IPS-NIHi11 (cell line): ENCODE measurements at regions not wholly inside any gene's neighbourhood (a gene's known extent, or its start where the extent isn't known, plus 50 kb on each side); places are given as distances from the start of the nearest gene placed in this dataset.
"Not testable (repeated sequence)": the region's sequence is repeated elsewhere in the genome, so short reads cannot be mapped to it uniquely, and the experiment has no call there.

Experiments used
- DNase-seq: peaks from one replicate; pipeline ENCODE4 v3.0.0; 2012; ENCODE audit warnings: mixed read lengths, low spot score

DNA sequence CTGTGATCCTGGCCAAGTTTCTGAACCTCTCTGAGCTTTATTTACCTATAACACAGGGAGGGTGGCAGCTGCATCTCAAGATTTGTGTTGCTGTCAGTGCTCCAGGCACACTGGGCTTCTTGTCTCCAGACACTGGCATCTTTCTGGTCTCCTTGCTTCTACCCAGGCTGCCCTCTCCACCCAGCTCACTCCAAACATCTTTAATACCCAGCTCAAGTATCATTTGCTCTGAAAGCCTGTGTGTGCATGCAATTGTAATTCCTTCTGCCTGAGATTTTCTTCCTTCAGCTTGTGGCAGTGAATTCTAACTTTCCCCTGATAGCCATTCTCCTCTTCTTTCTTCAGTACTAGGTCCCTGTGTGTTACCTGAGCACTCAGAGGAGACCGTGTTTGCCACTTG lies 50.7 kb upstream of the USP7 start:
- DNase-seq, result no peak

DNA sequence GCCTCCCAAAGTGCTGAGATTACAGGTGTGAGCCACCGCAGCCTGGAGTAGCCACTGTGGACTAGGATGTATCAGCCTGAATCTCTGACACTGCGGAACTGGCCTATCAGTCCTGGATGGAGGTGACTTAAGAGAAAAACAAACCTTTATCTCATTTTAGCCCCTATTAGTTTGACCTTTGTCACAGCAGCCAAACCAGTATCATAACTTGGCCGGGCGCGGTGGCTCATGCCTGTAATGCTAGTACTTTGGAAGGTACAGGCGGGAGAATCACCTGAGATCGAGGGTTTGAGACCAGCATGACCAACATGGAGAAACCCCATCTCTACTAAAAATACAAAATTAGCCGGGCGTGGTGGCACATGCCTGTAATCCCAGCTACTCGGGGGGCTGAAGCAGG lies 51.8 kb upstream of the USP7 start:
- no peak for DNase-seq

DNA sequence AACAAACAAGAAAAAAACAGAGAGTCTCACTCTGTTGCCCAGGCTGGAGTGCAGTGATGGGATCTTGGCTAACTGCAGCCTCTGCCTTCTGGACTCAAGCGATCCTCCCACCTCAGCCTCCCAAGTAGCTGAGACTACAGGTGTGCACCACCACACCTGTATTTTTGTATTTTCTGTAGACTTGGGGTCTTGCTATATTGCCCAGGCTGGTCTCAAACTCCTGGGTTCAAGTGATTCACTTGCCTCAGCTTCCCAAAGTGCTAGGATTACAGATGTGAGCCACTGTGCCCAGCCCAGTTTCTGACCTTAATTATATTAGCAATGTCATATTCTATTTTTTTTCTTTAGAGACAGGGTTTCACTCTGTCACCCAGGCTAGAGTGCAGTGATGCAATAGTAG lies 52.3 kb upstream of the USP7 start:
- DNase-seq, result not testable (repeated sequence)

DNA sequence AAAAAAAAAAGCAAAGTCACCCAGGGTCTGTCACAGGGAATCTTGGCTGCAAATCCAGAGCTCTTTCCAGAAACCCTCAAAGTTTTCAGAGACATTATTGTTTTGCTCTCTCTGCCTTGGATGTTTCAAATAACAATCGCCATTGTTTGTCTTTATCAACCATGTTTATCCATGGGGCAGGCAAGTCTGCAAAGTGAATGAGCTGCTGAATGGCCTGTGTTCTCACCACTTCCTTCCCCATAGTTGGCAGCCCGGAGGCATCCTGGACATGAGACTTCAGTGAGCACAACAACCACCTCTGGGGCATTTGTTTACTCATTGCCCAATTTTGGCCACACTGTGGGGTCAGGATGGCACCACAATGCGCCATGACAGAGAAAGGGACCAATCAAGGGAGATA lies 53.1 kb upstream of the USP7 start:
- DNase-seq, result no peak

DNA sequence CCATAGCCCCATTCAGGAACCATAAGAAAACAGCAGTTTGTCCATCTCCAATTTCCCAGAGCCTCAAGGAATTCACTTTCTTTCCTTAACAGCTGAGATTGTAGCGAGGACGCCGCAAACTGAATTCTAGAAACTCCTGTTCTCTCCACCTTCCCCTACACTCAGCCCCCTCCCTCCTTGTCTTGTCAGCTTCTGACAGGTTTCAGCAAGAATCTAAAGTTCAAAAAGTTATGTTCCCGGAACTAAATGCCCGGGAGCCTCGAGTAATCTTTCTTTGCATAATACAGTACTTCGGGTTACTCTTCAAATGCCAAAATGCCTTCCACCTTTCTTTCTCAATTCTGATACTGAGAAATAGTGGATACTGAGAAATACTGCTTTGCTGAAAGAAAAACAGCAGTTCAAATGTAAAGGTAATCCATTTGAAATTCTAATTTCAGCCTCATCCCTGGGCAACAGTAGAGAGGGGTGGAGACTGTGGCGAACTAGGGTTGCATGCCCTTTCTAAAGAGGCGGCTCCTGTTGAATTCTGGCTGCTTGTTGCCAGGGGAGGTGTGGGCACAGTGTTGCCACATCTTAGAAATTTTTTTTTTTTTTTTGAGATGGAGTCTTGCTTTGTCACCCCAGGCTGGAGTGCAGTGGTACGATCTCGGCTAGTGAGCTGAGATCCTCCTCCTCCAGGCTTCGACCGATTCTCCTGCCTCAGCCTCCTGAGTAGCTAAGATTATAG lies 63.5 kb upstream of the USP7 start:
- no peak for DNase-seq

DNA sequence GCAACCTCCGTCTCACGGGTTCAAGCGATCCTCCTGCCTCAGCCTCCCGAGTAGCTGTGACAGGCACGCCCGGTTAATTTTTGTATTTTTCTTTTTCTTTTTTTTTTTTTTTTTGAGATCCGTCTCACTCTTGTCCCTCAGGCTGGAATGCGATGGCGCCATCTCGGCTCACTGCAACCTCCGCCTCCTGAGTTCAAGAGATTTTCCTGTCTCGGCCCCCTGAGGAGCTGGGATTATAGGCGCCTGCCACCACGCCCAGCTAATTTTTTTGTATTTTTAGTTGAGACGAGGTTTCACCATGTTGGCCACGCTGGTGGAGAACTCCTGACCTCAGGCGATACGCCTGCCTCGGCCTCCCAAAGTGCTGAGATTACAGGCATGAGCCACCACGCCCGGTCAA lies 63.0 kb upstream of the HAPSTR1 start:
- not testable (repeated sequence) for DNase-seq

DNA sequence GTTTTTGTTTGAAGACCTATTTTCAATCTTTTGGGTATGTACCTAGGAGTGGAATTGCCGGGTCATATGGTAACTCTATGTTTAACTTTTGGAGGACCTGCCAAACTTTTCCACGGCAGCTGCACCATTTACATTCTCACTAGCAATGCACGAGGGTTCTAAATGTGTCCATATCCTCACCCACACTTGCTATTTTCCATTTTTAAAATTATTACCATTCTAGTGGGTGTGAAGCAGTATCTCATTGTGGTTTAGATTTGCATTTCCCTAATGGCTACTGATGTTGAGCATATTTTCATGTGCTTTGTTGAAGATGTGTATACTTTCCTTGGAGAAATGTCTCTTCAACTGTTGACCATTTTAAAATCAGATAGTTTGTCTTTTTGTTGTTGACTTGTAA lies 60.3 kb upstream of the HAPSTR1 start:
- DNase-seq, result no peak

DNA sequence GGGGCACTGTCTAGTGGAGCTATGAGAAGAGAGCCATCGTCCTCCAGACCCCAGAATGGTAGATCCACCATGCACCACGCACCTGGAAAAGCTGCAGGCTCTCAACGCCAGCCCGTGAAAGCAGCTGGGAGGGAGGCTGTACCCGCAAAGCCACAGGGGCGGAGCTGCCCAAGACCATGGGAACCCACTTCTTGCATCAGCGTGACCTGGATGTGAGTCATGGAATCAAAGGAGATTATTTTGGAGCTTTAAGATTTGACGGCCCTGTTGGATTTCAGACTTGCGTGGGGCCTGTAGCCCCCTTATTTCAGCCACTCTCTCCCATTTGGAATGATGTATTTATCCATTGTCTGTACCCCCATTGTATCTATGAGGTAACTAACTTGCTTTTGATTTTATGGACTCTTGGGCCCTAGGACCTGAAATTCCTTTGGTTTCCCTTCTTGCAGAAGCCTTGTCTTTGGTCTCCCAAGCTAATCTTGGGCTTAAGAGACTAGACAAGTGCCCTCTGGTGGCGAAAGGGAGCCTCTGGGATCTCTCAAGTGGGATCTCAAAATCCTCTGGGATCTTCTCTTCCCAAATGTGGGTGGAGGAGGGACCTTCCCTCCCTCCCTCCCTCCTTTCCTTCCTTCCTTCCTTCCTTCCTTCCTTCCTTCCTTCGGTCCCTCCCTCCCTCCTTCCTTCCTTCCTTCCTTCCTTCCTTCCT lies 58.2 kb upstream of the HAPSTR1 start:
- DNase-seq, result peak; percentile 74

DNA sequence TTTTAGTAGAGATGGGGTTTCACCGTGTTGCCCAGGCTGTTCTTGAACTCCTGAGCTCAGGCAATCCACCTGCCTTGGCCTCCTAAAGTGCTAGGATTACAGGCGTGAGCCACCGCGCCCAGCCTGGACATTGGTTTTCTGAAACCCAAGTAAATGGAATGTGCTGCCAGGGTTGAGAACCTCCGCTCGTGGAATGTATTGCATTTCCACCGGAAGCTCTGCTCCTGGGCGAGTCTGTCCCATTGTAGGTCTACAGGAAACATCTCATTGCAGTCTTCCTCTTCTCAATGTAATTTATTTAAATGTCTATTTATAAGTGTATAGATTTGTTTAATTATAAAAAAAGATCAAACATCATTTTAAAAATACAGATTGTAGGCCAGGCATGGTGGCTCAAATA lies 57.4 kb upstream of the HAPSTR1 start:
- no peak for DNase-seq

DNA sequence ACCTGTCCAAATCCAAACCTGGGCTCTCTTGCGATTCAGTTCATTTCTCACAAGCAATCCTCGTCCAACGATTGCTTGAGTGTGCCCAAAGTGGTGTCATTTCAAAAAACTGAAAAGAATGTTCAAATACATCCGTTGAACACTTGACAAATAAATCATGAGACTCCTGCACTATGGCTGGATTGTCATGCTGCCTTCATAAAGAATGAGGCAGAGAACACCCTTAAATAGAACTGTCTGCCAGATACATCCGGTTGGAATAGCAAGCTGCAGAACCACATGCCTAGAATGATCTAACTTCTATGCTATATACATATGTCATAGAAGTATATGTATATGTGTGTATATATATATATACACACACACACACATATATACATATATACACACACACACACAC lies 55.4 kb upstream of the HAPSTR1 start:
- no peak for DNase-seq

DNA sequence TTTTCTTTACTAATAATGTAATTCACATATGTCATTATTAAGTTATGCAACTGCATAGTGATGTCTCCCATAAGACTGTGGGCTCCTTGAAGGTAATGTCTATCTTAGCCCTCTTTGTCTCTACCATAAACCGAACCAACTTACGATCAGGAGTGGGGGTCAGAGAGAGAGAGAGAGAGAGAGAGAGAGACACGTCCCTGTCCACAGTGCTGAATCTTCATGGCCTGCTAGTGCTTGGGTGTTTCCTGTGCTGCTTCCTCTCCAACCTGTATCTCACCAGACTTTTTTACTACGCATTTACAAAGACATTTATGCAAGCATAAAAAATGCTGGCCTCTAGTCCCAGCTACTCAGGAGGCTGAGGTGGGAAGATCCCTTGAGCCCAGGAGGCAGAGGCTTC lies 52.2 kb upstream of the HAPSTR1 start:
- peak; percentile 29 for DNase-seq

DNA sequence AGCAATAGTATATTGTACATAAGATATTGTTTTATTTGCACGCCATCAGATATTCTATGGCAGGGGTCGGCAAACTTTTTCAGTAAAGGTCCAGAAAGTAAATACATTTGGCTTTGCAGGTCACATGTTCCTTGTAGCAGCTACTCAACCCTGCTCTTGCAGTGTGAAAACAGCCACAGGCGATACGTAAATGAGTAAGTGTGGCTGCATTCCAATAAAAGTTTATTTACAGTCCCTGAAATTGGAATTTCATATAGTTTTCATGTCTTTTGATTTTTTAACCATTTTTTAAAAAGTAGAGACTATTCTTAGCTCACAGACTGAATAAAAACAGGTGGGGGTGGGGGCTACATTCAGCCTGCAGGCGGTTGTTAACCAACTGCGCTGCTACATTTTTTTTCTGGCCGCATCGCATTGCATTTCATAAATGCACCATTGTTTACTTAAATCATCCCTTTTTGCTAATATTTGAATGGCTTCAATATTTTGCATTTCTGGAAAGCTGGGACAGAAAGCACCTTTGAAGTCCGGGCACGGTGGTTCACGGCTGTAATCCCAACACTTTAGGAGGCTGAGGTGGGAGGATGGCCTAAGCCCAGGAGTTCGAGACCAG lies 50.5 kb upstream of the HAPSTR1 start:
- no peak for DNase-seq
